SK-N-SH treated with all-trans-retinoic acid at 6 μM for 48 hours (cell line): ENCODE measurements at regions not wholly inside any gene's neighbourhood (a gene's known extent, or its start where the extent isn't known, plus 50 kb on each side); places are given as distances from the start of the nearest gene placed in this dataset.

ENCODE experiments used
- BACH2 ChIP-seq: fragments of 250-450 bp; sonication (Bioruptor Pico); IDR thresholded peaks from 2 replicates; pipeline ENCODE4 v1.9.0; 2021; ENCODE audit warnings: mild to moderate bottlenecking, borderline replicate concordance
- CREB5 ChIP-seq: fragments of 250-450 bp; sonication (Bioruptor Pico); IDR thresholded peaks from 2 replicates; pipeline ENCODE4 v1.5.1; 2020; ENCODE audit warnings: low read depth, mild to moderate bottlenecking, moderate library complexity
- ESRRG ChIP-seq: fragments of 250-450 bp; sonication (Bioruptor Pico); IDR thresholded peaks from 2 replicates; pipeline ENCODE4 v1.6.1; 2021; ENCODE audit warnings: mild to moderate bottlenecking
- GLIS3 ChIP-seq: fragments of 250-450 bp; sonication (Bioruptor Pico); IDR thresholded peaks from 2 replicates; pipeline ENCODE4 v1.5.0; 2020; ENCODE audit warnings: mild to moderate bottlenecking, moderate library complexity
- ISL1 ChIP-seq: fragments of 250-450 bp; sonication (Bioruptor Pico); IDR thresholded peaks from 2 replicates; pipeline ENCODE4 v2.1.2; 2022; ENCODE audit warnings: mild to moderate bottlenecking, moderate library complexity
- PATZ1 ChIP-seq: fragments of 250-450 bp; sonication (Bioruptor Pico); IDR thresholded peaks from 2 replicates; pipeline ENCODE4 v1.8.0; 2020; ENCODE audit warnings: mild to moderate bottlenecking, moderate library complexity, borderline replicate concordance
- PPARA ChIP-seq: fragments of 250-450 bp; sonication (Bioruptor Pico); IDR thresholded peaks from 2 replicates; pipeline ENCODE4 v1.5.0; 2020; ENCODE audit warnings: mild to moderate bottlenecking, borderline replicate concordance
- RARB ChIP-seq: fragments of 250-450 bp; sonication (Bioruptor Pico); IDR thresholded peaks from 2 replicates; pipeline ENCODE4 v1.8.0; 2021; ENCODE audit warnings: mild to moderate bottlenecking, moderate library complexity
- SNAI2 ChIP-seq: fragments of 250-450 bp; sonication (Bioruptor Pico); IDR thresholded peaks from 2 replicates; pipeline ENCODE4 v1.5.0; 2020; ENCODE audit warnings: mild to moderate bottlenecking, moderate library complexity
- ZFP3 ChIP-seq: fragments of 250-450 bp; sonication (Bioruptor Pico); IDR thresholded peaks from 2 replicates; pipeline ENCODE4 v1.5.0; 2020; ENCODE audit warnings: mild to moderate bottlenecking, moderate library complexity
- ZFP30 ChIP-seq: fragments of 450-650 bp; formaldehyde crosslinking; IDR thresholded peaks from 2 replicates; pipeline ENCODE4 v1.5.0; 2022; ENCODE audit warnings: mild to moderate bottlenecking, moderate library complexity
- ZNF565 ChIP-seq: fragments of 450-650 bp; formaldehyde crosslinking; conservative IDR thresholded peaks from 2 replicates; pipeline ENCODE4 v1.5.0; 2020; ENCODE audit warnings: low read depth, mild to moderate bottlenecking, moderate library complexity
- ZNF8 ChIP-seq: fragments of 450-650 bp; formaldehyde crosslinking; IDR thresholded peaks from 2 replicates; pipeline ENCODE4 v1.5.0; 2020; ENCODE audit warnings: mild to moderate bottlenecking, moderate library complexity
- TF ChIP-seq, protein P1 (sequence below): fragments of 250-450 bp; sonication (Bioruptor Pico); IDR thresholded peaks from 2 replicates; pipeline ENCODE4 v1.5.0; 2020; ENCODE audit warnings: mild to moderate bottlenecking, moderate library complexity

GRCh38 chr7:47636433-47637175, 54.7 kb upstream of the TNS3 start:
- TF ChIP-seq PATZ1 (CRISPR knock-in tag) (peak; percentile 74), RARB (CRISPR knock-in tag) (no peak), ESRRG (CRISPR knock-in tag) (no peak), GLIS3 (CRISPR knock-in tag) (no peak), BACH2 (CRISPR knock-in tag) (no peak), ZFP30 (CRISPR knock-in tag) (no peak), SNAI2 (CRISPR knock-in tag) (0 out of 2 replicates have a peak, but pooled peaks have one; percentile 64), CREB5 (CRISPR knock-in tag) (no peak), ZNF8 (CRISPR knock-in tag) (no peak), PPARA (CRISPR knock-in tag) (no peak), ISL1 (peak; percentile 89), ZFP3 (CRISPR knock-in tag) (no peak), ZNF565 (CRISPR knock-in tag) (no peak)
- TF ChIP-seq, protein P1, sequence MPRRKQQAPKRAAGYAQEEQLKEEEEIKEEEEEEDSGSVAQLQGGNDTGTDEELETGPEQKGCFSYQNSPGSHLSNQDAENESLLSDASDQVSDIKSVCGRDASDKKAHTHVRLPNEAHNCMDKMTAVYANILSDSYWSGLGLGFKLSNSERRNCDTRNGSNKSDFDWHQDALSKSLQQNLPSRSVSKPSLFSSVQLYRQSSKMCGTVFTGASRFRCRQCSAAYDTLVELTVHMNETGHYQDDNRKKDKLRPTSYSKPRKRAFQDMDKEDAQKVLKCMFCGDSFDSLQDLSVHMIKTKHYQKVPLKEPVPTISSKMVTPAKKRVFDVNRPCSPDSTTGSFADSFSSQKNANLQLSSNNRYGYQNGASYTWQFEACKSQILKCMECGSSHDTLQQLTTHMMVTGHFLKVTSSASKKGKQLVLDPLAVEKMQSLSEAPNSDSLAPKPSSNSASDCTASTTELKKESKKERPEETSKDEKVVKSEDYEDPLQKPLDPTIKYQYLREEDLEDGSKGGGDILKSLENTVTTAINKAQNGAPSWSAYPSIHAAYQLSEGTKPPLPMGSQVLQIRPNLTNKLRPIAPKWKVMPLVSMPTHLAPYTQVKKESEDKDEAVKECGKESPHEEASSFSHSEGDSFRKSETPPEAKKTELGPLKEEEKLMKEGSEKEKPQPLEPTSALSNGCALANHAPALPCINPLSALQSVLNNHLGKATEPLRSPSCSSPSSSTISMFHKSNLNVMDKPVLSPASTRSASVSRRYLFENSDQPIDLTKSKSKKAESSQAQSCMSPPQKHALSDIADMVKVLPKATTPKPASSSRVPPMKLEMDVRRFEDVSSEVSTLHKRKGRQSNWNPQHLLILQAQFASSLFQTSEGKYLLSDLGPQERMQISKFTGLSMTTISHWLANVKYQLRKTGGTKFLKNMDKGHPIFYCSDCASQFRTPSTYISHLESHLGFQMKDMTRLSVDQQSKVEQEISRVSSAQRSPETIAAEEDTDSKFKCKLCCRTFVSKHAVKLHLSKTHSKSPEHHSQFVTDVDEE = peak; percentile 84
